IMR-90 (cell line): ENCODE measurements at regions not wholly inside any gene's neighbourhood (a gene's known extent, or its start where the extent isn't known, plus 50 kb on each side); places are given as distances from the start of the nearest gene placed in this dataset.

Source experiments
- ATAC-seq: fragments of 200-7000 bp; cut with Tn5 transposase; 2 replicates; pipeline ENCODE4 v1.9.1; 2020; ENCODE audit warnings: low read depth, mild to moderate bottlenecking, moderate library complexity
- BruUV-seq: library from RNA; stranded (reverse); fragments of 400-500 nt; replicated peaks from 2 replicates; lab custom pipeline; 2021; lab: Mats Ljungman, UMichigan
- CTCF ChIA-PET: fragments of 300-600 bp; formaldehyde crosslinking; extraction: SDS; loops from one replicate; lab custom pipeline; 2021; ENCODE audit warnings: antibody characterized with exemption; lab: Yijun Ruan, JAX
- POLR2A ChIA-PET: fragments of 300-600 bp; sonication (Branson Sonifier 250); formaldehyde crosslinking; loops from one replicate; lab custom pipeline; 2022; ENCODE audit warnings: antibody characterized with exemption; ENCODE audit not compliant: unreplicated experiment; lab: Charles Lee
- DNase-seq: peaks from one replicate; pipeline ENCODE4 v3.0.0; 2013
- H2AFZ ChIP-seq: replicated peaks from 2 replicates; pipeline ENCODE3; 2013; ENCODE audit warnings: low read length, mild to moderate bottlenecking; ENCODE audit not compliant: poor library complexity
- H2AK5ac ChIP-seq: 2 replicates; pipeline ENCODE4 v1.6.1; 2013; ENCODE audit warnings: low read depth, low read length, inconsistent platforms
- H2AK9ac ChIP-seq: replicated peaks from 2 replicates; pipeline ENCODE3; 2013; ENCODE audit warnings: mild to moderate bottlenecking, low read depth, low read length, moderate library complexity; ENCODE audit not compliant: poor library complexity
- H2BK120ac ChIP-seq: 2 replicates; pipeline ENCODE4 v1.6.1; 2013; ENCODE audit warnings: low read depth, low read length, inconsistent platforms
- H2BK15ac ChIP-seq: 3 replicates; pipeline ENCODE4 v1.6.1; 2013; ENCODE audit warnings: low read depth, low read length, inconsistent platforms
- H2BK20ac ChIP-seq: 2 replicates; pipeline ENCODE4 v1.6.1; 2013; ENCODE audit warnings: low read depth, mild to moderate bottlenecking, inconsistent platforms, low read length, moderate library complexity
- H2BK5ac ChIP-seq: 2 replicates; pipeline ENCODE4 v1.6.1; 2013; ENCODE audit warnings: mild to moderate bottlenecking, low read depth, low read length, inconsistent platforms; ENCODE audit not compliant: poor library complexity, severe bottlenecking
- H3K14ac ChIP-seq: replicated peaks from 2 replicates; pipeline ENCODE4 v1.6.1; 2013; ENCODE audit warnings: low read depth, low read length, inconsistent platforms
- H3K18ac ChIP-seq: 2 replicates; pipeline ENCODE4 v1.6.1; 2013; ENCODE audit warnings: low read depth, low read length, control low read depth
- H3K23ac ChIP-seq: 2 replicates; pipeline ENCODE4 v1.6.1; 2013; ENCODE audit warnings: low read depth, low read length, inconsistent platforms
- H3K27ac ChIP-seq: 2 replicates; pipeline ENCODE4 v1.5.1; 2013; ENCODE audit warnings: mild to moderate bottlenecking, control low read depth, low read length; ENCODE audit not compliant: insufficient read depth
- H3K27me3 ChIP-seq: 2 replicates; pipeline ENCODE4 v1.6.1; 2013; ENCODE audit warnings: low read length; ENCODE audit not compliant: control insufficient read depth, insufficient read depth
- H3K36me3 ChIP-seq: 2 replicates; pipeline ENCODE4 v1.6.1; 2013; ENCODE audit warnings: low read length, mixed read lengths; ENCODE audit not compliant: control insufficient read depth, insufficient read depth
- H3K4ac ChIP-seq: 2 replicates; pipeline ENCODE4 v1.6.1; 2013; ENCODE audit warnings: low read depth, low read length, inconsistent platforms
- H3K4me1 ChIP-seq: 2 replicates; pipeline ENCODE4 v1.6.1; 2013; ENCODE audit warnings: low read length, mixed read lengths; ENCODE audit not compliant: control insufficient read depth, insufficient read depth
- H3K4me2 ChIP-seq: 2 replicates; pipeline ENCODE4 v1.6.1; 2013; ENCODE audit warnings: low read depth, mild to moderate bottlenecking, control low read depth, low read length, moderate library complexity
- H3K4me3 ChIP-seq: 2 replicates; pipeline ENCODE4 v1.5.1; 2013; ENCODE audit warnings: low read depth, mild to moderate bottlenecking, control low read depth, low read length, moderate library complexity; ENCODE audit not compliant: insufficient read depth
- H3K56ac ChIP-seq: 2 replicates; pipeline ENCODE4 v1.6.1; 2013; ENCODE audit warnings: low read length, inconsistent platforms; ENCODE audit not compliant: insufficient read depth; ENCODE audit errors: extremely low read depth
- H3K79me1 ChIP-seq, 2 experiments: 2 replicates each; pipeline ENCODE4 v1.6.1; 2013; ENCODE audit warnings: low read length in 2 of 2, inconsistent platforms in 1 of 2, low read depth in 1 of 2
- H3K9ac ChIP-seq: 2 replicates; pipeline ENCODE4 v1.6.1; 2013; ENCODE audit warnings: low read depth, low read length, control low read depth
- H3K9me1 ChIP-seq: 2 replicates; pipeline ENCODE4 v1.6.1; 2013; ENCODE audit warnings: low read length, inconsistent platforms; ENCODE audit not compliant: insufficient read depth
- H3K9me3 ChIP-seq: 2 replicates; pipeline ENCODE4 v1.6.1; 2013; ENCODE audit warnings: low read length; ENCODE audit not compliant: control insufficient read depth, insufficient read depth
- H4K20me1 ChIP-seq: 2 replicates; pipeline ENCODE4 v1.6.1; 2013; ENCODE audit warnings: low read length, inconsistent platforms; ENCODE audit not compliant: insufficient read depth
- H4K5ac ChIP-seq: 2 replicates; pipeline ENCODE4 v1.6.1; 2013; ENCODE audit warnings: mild to moderate bottlenecking, low read depth, low read length, control low read depth
- H4K8ac ChIP-seq, 2 experiments: 2 replicates each; pipeline ENCODE4 v1.6.1; 2013; ENCODE audit warnings: low read depth in 2 of 2, low read length in 2 of 2, control low read depth in 1 of 2, inconsistent platforms in 1 of 2
- H4K91ac ChIP-seq: 2 replicates; pipeline ENCODE4 v1.6.1; 2013; ENCODE audit warnings: low read depth, low read length, inconsistent platforms; ENCODE audit not compliant: insufficient read depth
- CEBPB ChIP-seq: IDR thresholded peaks from 2 replicates; pipeline ENCODE4 v1.6.1; 2012; ENCODE audit warnings: low read depth, low read length, improper control_type of control experiment
- WGBS, 2 experiments: methylation state at CpG; one replicate each; pipeline versions ENCODE4 v1.1.5 to v1.1.7; 2013; ENCODE audit warnings: missing lambda C conversion rate in 2 of 2; ENCODE audit not compliant: insufficient read length in 1 of 2; ENCODE audit errors: extremely low coverage in 2 of 2; 5-methylcytosine and 5-hydroxymethylcytosine counted together
- dilution Hi-C: fragments of 300-500 bp; cut with HindIII; formaldehyde crosslinking; loops from one replicate; pipeline ENCODE4 v1.14.3; 2018; ENCODE audit warnings: low sequenced_read_pairs; ENCODE audit not compliant: unreplicated experiment
- in situ Hi-C: fragments of 300-500 bp; cut with MboI; formaldehyde crosslinking; loops from 3 replicates; pipeline ENCODE4 v1.14.3; 2019; ENCODE audit warnings: low sequenced_read_pairs, inconsistent platforms, mixed read lengths
- intact Hi-C: fragments of 100-400 bp; cut with micrococcal nuclease; formaldehyde crosslinking; loops from 2 replicates; pipeline ENCODE4 v1.10.0; 2022

GRCh38 chr2:139492131-139492680, 712.0 kb upstream of the NXPH2 start:
- no peak overlapping the region for H3K4me2 ChIP-seq
- no peak overlapping the region for H2BK15ac ChIP-seq
- H4K20me1 ChIP-seq, result no peaks in the 10 kb centered on the region
- dilution Hi-C loops, result no loop called here
- H3K79me1 ChIP-seq, result no peaks in the 10 kb centered on the region
- no peak overlapping the region for H2BK5ac ChIP-seq
- no peak overlapping the region for H4K91ac ChIP-seq
- H3K23ac ChIP-seq, result no peak overlapping the region
- no peak overlapping the region for H2AFZ ChIP-seq
- DNase-seq, result no peak
- intact Hi-C loops, result loop anchor here (10.0 kb wide), 1 partner anchor 283 kb away; no protein-coding TSS in a partner anchor
- H4K8ac ChIP-seq, result no peak overlapping the region
- H2BK120ac ChIP-seq, result no peak overlapping the region
- H3K9me3 ChIP-seq, result peaks cover 4% of the 10 kb centered on the region
- H3K4ac ChIP-seq, result no peak overlapping the region
- BruUV-seq, result no TSS peak
- no peaks in the 10 kb centered on the region for H3K27me3 ChIP-seq
- H2AK9ac ChIP-seq, result no peak overlapping the region
- H3K56ac ChIP-seq, result no peak overlapping the region
- no peak overlapping the region for H3K4me3 ChIP-seq
- no peaks in the 10 kb centered on the region for H3K4me1 ChIP-seq
- POLR2A ChIA-PET, result no interaction called here
- in situ Hi-C loops, result no loop called here
- H3K36me3 ChIP-seq, result no peaks in the 10 kb centered on the region
- TF ChIP-seq CEBPB, result no peak
- CTCF ChIA-PET, result no interaction called here
- H4K5ac ChIP-seq, result no peak overlapping the region
- no peak overlapping the region for H3K27ac ChIP-seq
- no CpG with 5 or more reads among the region's 1 CpG for WGBS, 2 experiments
- no peaks in the 10 kb centered on the region for H3K9me1 ChIP-seq
- no peak overlapping the region for H3K18ac ChIP-seq
- no peak for ATAC-seq
- H2BK20ac ChIP-seq, result no peak overlapping the region
- H3K9ac ChIP-seq, result no peak overlapping the region
- H3K14ac ChIP-seq, result no peak overlapping the region
- no peak overlapping the region for H2AK5ac ChIP-seq
